Coronary artery (tissue), 2 donors: ENCODE measurements at regions not wholly inside any gene's neighbourhood (a gene's known extent, or its start where the extent isn't known, plus 50 kb on each side); places are given as distances from the start of the nearest gene placed in this dataset.

Source experiments
- DNase-seq: peaks from one replicate; pipeline ENCODE4 v3.0.0-alpha.2; 2017; ENCODE audit warnings: low spot score
- H3K27ac ChIP-seq, 2 donors: fragments of 200-600 bp; sonication (generic); one replicate each; pipeline ENCODE4 v1.5.1; 2016 to 2019
- H3K4me3 ChIP-seq: fragments of 200-600 bp; sonication (generic); 2 replicates; pipeline ENCODE4 v1.5.1; 2016; ENCODE audit warnings: mild to moderate bottlenecking, moderate library complexity
- TF ChIP-seq, protein P1 (sequence below): fragments of 200-600 bp; sonication (generic); IDR thresholded peaks from one replicate; pipeline ENCODE4 v1.5.1; 2019; ENCODE audit warnings: antibody characterized with exemption

DNA sequence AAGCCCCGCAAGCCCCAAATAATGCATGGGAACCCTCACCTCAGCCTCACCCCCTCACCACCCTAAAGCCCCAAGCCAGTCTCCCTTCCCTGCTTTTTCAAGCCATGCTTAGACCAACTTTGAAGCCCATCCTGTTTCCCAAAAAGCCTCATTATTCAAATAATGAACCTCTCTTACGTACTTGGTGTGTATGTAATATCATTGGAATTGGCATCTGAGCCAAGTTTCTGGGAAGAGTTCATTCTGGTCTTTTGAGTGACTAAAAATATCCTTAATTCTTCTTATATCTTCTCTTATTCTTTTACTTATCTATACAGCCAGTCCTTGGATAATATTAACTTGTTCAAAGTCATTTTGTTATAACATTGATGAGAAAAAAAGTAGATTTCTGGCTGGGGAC lies 875.8 kb upstream of the SLIT2 start:
- no peak for DNase-seq
- no peak overlapping the region for H3K4me3 ChIP-seq
- TF ChIP-seq, protein P1, sequence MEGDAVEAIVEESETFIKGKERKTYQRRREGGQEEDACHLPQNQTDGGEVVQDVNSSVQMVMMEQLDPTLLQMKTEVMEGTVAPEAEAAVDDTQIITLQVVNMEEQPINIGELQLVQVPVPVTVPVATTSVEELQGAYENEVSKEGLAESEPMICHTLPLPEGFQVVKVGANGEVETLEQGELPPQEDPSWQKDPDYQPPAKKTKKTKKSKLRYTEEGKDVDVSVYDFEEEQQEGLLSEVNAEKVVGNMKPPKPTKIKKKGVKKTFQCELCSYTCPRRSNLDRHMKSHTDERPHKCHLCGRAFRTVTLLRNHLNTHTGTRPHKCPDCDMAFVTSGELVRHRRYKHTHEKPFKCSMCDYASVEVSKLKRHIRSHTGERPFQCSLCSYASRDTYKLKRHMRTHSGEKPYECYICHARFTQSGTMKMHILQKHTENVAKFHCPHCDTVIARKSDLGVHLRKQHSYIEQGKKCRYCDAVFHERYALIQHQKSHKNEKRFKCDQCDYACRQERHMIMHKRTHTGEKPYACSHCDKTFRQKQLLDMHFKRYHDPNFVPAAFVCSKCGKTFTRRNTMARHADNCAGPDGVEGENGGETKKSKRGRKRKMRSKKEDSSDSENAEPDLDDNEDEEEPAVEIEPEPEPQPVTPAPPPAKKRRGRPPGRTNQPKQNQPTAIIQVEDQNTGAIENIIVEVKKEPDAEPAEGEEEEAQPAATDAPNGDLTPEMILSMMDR = no peak
- no peak overlapping the region for H3K27ac ChIP-seq

DNA sequence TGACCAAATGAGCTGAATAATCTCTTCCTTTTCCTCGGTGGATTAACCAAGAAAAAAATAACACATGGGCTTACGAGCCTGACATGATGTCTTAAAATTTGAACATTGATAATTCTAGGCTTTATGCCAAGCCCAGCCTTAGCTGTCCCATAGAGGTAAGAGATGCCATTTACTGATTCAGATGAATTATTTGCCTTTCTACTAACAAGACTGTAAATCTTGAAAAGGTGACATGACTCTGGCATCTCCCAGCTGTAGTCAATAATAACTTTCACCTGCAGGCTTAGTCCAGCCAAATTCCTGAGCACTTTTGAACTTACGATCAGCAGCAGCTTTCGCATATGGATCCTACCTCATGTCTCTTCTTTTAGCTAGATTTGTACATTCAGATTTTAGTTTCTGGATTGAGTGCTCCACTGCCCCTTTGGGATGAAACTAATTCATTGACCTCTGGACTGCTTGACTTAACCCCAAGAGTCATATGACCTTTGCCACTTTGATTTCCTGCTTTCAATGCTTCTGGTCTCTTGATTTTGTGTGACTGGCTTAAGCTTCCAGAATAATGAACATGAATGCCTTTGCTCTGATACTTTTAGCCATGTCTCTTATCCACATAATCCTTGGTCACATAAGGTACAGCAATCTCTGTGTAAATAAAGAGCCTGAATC lies 876.4 kb upstream of the SLIT2 start:
- no peak overlapping the region for H3K27ac ChIP-seq
- TF ChIP-seq, protein P1 = no peak
- no peak overlapping the region for H3K4me3 ChIP-seq
- no peak for DNase-seq

DNA sequence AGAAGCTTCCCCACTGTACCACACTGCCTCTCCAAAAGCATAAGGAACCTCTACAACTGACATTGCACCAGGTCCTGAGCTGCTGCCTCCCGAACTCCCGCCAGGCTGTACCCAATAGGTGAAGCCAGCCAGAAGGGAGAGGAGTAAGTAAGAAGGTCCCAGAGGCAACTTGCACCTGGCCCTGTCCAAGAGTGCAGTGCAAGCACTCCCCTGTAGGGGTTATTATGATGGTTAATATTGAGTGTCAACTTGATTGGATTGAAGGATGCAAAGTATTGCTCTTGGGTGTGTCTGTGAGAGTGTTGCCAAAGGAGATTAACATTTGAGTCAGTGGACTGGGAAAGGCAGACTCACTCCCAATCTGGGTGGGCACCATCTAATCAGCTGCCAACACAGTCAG lies 879.3 kb upstream of the SLIT2 start:
- DNase-seq = no peak
- TF ChIP-seq, protein P1 = no peak
- Histone ChIP-seq H3K4me3 (no peak overlapping the region), H3K27ac (no peak overlapping the region)

DNA sequence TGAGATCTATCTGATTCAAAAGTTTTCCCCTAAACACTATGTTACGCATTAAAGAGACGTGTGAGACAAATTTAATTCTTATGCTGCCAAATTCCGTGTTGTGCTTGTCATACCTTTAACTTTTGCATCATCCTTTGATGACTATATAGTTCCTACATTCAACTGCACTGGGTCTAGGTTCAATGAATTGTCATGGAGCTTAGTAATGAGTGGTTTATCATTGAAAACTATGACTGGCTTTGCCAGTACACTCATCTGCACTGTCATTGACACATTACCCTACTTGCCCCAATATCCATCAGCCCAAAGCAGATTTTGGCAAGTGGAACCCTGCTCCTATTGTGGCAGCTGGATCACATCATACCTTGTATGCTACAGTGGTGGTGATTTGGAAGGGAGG lies 882.9 kb upstream of the SLIT2 start:
- Histone ChIP-seq H3K27ac (no peak overlapping the region), H3K4me3 (no peak overlapping the region)
- TF ChIP-seq, protein P1 = no peak
- DNase-seq = no peak

DNA sequence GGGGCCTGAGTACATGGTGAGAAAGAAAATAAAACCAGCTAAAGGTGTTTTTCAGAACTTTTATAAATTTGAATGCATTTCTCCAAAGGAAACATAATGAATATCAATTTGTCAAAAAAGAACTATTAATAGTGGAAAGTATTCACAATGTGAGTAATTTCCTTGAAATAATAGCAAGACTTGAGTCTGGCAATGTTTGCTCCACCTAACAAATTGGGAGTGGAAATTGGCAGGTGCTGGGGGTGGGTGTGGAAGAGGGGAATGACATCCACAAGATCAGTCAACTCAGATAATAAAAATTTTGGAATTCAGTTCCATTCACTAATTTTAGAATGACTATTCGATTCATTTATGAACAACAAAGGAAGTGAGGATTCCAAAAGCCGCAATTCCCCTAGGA lies 884.8 kb upstream of the SLIT2 start:
- Histone ChIP-seq H3K4me3 (no peak overlapping the region), H3K27ac (no peak overlapping the region)
- TF ChIP-seq, protein P1 = no peak
- DNase-seq = no peak

DNA sequence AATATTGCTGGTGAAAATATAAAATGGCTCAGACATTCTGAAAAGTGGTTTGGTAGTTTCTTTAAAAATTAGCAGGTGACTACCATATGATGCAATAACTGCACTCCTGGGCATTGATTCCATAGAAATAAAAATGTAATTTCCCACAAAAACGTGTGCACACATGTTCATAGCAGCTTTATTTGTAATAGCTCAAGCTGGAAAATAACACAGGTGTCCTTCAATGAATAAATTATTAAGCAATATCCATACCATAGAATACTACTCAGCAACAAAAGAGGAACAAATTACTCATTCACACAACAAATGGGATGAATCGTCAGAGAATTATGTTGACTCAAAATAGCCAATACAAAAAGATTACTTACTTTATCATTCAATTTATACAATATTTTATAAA lies 893.7 kb upstream of the SLIT2 start:
- no peak overlapping the region for H3K4me3 ChIP-seq
- DNase-seq = no peak
- no peak overlapping the region for H3K27ac ChIP-seq

DNA sequence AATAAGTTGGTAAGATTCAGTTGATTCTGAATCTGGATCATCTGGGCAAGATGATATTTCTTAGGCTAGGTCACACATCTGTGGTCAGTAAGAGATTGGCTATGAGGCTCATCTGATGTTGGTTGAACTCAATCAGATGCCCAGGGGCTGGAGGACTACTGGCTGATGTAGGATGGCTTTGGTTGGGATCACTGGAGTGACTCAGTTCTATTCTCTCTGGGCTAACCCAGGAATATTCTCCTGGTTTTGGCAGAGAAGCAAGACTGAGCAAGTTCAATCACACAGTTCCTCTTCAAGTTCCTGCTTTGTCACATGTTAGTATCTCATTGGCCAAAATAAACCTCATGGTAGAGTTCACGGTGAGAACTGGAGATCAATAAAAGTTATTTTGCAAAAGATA lies 902.3 kb upstream of the SLIT2 start:
- Histone ChIP-seq H3K27ac (no peak overlapping the region), H3K4me3 (no peak overlapping the region)
- TF ChIP-seq, protein P1 = no peak
- no peak for DNase-seq

More for the DNA sequence above, 893.7 kb upstream of the SLIT2 start:
- TF ChIP-seq, protein P1 = no peak
